ENCODE measurements at regions not wholly inside any gene's neighbourhood (a gene's known extent, or its start where the extent isn't known, plus 50 kb on each side); places are given as distances from the start of the nearest gene placed in this dataset.

- TF ChIP-seq CTCF (CRISPR knock-in tag; IDR thresholded peaks at IDR 0.05) = peak; percentile 6; the same call in 1 of the 2 replicates
- TF ChIP-seq ATF3 (CRISPR knock-in tag; IDR thresholded peaks at IDR 0.05) = no peak
- peak; percentile 84 for TF ChIP-seq ZNF280B (CRISPR knock-in tag; IDR thresholded peaks at IDR 0.05; ENCODE audit: borderline replicate concordance)
- no peak for TF ChIP-seq SIN3B (IDR thresholded peaks at IDR 0.05; ENCODE audit: low read length)
- TF ChIP-seq TARDBP (CRISPR knock-in tag; IDR thresholded peaks at IDR 0.05) = peak; percentile 80
- TF ChIP-seq ZNF503 (CRISPR knock-in tag; IDR thresholded peaks at IDR 0.05) = peak; percentile 60; the same call in 1 of the 2 replicates
- TF ChIP-seq ARNTL (CRISPR knock-in tag; IDR thresholded peaks at IDR 0.05) = peak; percentile 86
- TF ChIP-seq ZNF30 (CRISPR knock-in tag; IDR thresholded peaks at IDR 0.05) = no peak
- TF ChIP-seq POLR2A (IDR thresholded peaks at IDR 0.05; ENCODE audit: insufficient read depth in 1 of 2, low read depth in 2 of 2, low read length in 2 of 2) = no peak
- TF ChIP-seq ZFYVE20 (CRISPR knock-in tag; IDR thresholded peaks at IDR 0.05; ENCODE audit: borderline replicate concordance, low read depth) = no peak
- no peak for TF ChIP-seq IRF1 (CRISPR knock-in tag; IDR thresholded peaks at IDR 0.05; ENCODE audit: low read depth)
- TF ChIP-seq ZNF891 (CRISPR knock-in tag; IDR thresholded peaks at IDR 0.05) = peak; percentile 71
- 0 out of 2 replicates have a peak, but pooled peaks have one; percentile 24 for TF ChIP-seq ZNF232 (CRISPR knock-in tag; IDR thresholded peaks at IDR 0.05; ENCODE audit: borderline replicate concordance)
- no peak for TF ChIP-seq PREB (CRISPR knock-in tag; IDR thresholded peaks at IDR 0.05)
- 0 out of 2 replicates have a peak, but pooled peaks have one; percentile 9 for TF ChIP-seq AKAP8 (CRISPR knock-in tag; IDR thresholded peaks at IDR 0.05)
- TF ChIP-seq GFI1 (CRISPR knock-in tag; IDR thresholded peaks at IDR 0.05; ENCODE audit: borderline replicate concordance) = peak; percentile 100
These were observed 236.3 kb downstream of the SEC14L1 start (continued) for GRCh38 chr17:77376795-77377709.

Measured in HepG2 (cell line).